Stimulated activated CD4-positive, alpha-beta T cell treated with anti-CD3 and anti-CD28 coated beads, Interleukin-1b, Interleukin-23, amount 100 ng/mL, for 1 hour (primary cell): ENCODE measurements at regions not wholly inside any gene's neighbourhood (a gene's known extent, or its start where the extent isn't known, plus 50 kb on each side); places are given as distances from the start of the nearest gene placed in this dataset.
"Not testable (repeated sequence)": the region's sequence is repeated elsewhere in the genome, so short reads cannot be mapped to it uniquely, and the experiment has no call there.

ENCODE experiments used
- DNase-seq, 2 donors: peaks; one replicate each; pipeline ENCODE4 v3.0.0-alpha.2; 2020; ENCODE audit warnings: low read depth in 2 of 2

DNA sequence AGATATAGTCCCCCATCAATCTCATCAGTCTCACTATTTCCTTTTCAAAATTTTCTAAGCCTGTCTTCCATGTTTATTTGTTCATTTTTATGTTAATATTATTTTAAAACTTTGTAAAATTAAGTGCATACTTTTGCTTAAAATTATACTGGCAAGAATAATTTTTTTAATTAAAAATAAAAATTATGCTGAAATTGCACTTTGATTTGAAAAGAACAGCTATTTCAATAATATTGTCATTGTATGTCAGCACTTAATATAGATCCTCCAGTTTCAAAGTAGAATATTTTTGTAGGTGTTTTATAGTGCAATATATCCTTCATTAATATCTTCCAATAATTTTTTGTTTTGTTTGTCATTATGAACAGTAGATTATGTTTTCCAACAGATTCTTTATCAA lies 99.0 kb upstream of the MAGI2 start:
- DNase-seq = no peak

DNA sequence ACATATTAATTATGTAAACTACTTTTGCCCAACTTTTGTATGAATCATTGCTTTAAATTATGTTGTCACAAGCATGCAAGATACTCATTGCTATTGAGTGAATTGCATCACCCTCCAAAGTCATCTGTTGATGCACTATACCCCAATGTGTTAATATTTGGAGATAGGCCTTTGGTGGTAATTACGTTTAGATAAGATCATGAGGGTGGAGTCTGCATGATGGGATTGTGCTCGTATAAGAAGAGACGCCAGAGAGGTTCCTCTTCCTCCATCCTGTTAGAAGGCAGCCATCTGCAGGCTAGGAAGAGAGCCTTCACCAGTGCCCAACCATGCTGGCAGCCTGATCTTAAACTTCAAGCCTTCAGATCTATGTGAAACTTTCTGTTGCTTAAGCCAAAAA lies 95.3 kb upstream of the MAGI2 start:
- no peak for DNase-seq

DNA sequence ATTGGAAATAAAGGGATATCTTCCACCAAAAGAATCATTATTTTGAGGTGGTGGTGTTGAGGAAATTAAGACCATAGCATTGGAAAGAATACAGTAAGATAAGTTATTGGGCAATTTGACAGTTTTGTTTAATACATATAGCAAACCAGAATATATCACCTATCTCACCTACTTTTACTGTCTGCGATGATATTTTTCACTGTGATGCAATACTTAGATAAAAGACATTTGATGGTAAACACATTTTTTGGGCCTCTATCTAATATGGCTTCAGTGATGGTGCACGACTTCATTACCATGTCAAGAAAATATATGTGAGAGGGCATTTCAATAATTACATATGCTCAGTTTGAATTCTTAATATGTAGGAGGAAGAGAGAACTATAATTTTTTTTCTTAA lies 93.7 kb upstream of the MAGI2 start:
- no peak for DNase-seq

DNA sequence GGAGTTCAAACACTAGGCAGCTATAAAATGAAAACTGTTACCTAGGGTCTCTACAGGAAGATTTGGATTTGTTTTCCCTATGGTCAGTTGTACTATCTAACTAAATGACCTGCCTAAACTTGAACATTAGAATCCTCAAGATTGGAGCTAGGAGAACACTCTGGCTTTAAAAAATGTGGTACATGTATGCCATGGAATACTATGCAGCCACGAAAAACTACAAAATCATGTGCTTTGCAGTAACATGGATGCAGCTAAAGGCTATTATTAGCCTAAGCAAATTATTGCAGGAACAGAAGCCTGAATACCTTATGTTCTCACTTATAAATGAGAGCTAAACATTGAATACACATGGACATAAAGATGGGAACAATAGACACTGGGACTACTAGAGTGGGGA lies 87.1 kb upstream of the MAGI2 start:
- DNase-seq = no peak

DNA sequence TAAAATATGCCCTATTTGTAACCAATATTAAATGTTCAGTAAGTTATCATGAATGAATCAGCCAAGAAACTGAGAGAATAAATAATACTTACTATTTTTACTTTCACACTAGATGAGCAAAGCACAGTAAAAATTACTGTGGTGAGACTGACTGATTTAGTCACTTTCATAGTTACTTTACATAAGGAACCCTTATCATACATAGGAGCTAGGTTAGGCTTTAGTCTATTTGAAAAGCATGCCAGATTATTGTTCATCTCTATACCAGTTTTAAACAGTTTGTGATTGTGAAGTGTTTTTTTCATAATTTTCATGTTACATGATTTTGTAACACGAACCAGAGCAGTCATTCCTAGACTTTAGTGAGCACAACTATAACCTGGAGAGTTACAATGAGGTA lies 80.7 kb upstream of the MAGI2 start:
- no peak for DNase-seq

DNA sequence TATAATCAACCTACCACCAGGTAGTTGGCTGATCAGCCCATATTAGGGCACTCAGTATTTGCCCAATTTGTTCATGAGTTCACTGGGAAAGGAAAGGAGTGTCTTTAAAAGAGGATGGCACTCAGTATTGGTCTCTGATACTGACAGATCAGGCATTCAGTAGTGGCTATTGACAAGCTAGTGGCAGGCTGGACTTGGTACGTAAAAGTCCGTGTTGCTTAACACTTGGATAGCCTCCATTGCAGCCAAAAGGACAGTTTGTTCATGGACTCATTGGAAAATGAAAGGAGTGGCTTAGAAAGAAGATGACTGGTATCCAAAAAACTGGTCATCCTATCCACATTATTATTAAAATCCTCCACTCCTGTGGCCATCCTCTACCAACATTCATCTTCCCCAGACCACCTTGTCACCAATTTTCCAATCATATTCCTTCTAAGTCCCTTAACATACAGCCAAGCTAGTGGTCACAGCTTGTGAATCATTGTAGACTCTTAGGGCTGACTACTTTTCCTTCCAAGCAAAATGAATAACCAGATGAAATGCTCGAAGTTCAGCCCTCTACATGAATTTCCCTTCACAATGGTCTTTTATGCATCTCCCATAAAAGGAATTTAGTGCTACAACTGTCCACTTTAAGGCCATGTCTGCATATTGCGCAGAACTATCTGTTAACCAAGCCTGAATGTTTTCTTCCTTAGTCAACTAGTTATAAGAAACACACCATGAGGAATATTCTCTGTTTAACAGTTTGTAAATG lies 78.6 kb upstream of the MAGI2 start:
- DNase-seq = no peak

DNA sequence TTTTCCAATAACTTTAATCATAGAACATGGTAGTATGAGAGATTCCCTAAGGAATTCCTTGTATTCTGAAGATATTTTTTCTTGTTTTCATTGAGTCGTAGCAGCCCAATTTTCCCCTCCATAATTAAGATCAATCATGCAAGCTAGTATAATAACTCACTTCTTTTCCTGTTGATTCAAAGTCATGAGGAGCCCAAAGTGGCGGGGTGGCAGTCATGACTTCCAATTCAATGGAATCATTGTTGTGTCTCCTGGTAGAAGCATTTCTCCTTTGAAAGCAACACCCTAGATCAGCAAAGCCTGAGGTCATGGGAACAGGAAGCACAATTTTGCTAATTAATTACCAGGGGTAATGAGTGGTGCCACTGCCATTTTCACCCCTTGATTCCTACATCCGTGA lies 77.6 kb upstream of the MAGI2 start:
- no peak for DNase-seq

DNA sequence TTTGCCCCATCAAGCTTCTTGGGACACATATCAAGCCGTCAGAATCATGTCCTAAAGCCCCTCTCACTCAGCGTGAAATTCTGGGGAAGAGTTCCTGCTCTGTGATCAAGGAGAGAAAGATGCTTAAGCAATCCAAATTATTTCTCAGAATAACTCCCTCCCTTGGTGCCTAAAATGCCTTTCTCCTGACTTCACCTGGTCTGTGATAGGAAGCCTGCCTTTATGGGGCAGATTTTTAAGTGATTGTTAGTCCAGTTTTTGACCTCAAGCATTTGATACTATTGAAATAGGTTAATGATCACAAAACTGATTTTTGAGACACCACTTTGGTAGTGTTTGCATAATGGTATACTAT lies 76.4 kb upstream of the MAGI2 start:
- no peak for DNase-seq

DNA sequence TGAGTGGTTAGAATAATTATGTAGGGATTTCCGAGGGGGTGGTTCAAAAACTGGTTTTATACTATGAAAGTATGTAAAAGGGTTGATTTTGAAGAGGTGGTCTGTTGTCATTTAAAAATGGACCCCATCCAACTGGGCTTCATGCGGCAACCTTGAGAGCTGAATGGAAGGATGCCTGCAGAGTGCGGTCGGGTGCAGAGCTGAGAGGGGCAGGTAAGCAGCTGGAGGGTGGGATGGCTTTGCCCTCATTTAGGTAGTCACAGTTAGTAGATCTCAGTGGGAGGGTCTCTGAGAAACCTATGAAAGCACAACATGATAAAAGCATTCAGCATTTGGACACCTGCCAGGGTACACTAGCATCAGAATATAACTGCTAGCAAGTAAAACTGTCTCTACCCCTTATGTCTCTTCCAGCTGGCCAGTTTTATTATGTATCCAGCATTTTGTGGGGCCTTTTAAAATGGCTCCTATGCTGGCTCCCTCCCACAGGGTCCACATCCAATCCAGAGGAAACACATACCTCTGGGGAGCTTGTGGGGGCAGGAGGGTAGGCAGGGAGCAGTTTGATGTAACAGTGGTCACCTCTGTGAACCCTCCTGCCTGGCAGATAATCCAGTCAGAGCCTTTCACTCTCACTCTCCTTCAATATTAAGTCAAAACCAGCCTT lies 75.9 kb upstream of the MAGI2 start:
- no peak for DNase-seq

DNA sequence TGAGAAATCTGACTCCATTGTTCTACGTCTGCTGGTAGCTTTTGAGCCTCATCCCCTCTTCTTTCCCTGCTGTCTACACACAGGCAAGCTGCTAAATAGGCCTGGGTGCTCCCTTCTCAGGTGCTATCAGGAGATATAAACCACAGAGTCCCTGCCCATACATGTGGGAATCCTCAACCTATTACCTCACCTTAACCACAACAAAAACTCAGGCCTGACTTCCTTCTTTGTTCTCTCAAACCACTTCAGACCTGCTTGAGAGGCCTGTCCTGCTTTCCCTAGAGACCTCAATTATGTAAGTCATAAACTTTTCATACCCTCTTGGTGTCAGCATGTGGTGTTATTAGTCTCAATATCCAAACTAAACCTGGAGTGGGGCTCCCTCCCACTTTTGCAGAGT lies 75.0 kb upstream of the MAGI2 start:
- no peak for DNase-seq

DNA sequence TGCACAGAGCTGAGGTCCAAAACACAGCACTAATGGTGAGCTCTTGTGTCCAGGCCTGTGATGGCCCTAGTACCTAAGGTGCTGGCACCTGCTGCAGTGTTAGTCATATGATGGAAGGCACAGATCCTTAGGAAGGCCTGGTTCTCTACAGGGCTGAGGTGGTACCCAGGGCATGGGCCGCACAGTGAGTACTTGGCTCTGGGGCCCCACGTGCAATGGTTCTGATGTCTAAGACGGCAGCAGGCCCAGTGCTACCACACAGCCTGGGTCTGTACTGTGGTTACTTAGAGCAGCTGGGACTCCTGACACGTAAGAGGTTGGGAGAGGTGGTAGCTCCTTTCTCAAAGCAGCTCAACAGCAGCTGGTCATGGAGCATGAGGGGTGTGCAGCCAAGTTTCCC lies 70.6 kb upstream of the MAGI2 start:
- no peak for DNase-seq

DNA sequence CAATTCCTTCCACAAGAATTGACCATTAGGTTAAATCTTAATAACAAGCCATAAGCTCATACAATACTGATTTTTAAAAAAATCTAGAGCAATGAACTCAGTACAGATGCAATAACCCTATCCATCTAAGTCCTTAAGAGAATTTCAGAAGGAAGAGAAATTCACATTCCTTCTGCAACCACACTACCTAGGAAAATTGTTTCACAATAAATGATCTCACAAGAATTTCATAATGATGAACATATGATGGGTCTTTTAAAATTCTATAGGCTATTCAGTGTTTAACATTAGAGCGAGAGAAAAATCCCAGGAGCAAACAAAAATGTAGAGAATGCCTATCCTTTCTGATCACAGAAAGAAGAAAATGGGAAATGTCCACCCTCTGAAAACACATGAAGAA lies 70.0 kb upstream of the MAGI2 start:
- DNase-seq = no peak

DNA sequence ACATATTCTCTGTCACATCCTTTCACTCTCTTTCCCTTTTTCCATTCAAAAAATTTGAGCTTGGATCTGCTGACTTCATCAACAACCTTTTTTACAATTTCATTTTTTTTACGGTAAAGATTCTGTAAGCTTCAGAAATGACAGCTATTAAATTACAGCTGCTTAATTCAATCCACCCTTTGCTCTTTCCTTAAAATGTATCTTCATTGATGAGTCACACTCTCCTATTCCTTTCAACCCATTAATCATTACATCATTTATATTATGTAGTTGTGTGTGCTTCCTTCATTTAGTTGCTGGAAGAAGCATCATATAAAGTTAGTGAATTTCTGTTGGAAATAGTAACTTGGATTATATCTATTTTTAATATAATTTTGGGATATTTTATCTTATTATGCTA lies 67.1 kb upstream of the MAGI2 start:
- DNase-seq = no peak

DNA sequence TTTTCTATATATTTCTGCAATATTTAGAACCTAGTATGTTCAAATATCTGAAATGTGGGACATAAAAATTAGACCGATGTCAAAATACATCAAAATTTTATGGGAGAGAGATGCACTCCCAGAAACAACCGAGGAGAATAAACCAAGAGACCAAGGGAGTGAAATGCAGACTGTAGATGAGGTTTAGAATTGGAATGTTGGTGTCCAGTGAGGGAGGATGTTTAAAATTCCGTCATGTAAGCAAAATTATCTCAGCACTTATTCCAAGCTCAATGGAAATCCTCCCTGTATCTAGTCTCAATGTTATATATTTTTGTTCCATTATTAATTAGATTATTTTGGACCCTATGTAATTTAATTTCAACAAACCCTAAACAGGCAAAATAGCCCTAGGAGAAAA lies 61.9 kb upstream of the MAGI2 start:
- no peak for DNase-seq

DNA sequence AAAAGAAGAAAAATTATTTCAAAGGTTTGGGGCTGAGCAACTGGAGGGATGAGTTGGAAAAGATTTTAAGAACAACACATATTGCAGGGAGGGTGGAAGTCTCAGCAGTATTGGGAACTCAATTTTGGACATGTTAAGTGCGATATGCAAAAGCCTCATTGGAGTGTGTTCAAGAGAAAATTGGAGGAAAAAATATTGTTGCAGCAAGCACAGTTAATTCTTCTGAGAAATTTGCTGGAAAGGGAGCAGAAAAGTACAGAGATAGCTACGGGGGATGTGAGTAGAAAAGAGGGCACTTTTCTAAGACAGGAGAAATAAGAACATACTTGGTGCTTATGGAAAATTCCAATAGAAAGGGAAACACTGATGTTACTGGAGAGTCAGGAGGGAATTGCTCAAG lies 59.8 kb upstream of the MAGI2 start:
- no peak for DNase-seq

DNA sequence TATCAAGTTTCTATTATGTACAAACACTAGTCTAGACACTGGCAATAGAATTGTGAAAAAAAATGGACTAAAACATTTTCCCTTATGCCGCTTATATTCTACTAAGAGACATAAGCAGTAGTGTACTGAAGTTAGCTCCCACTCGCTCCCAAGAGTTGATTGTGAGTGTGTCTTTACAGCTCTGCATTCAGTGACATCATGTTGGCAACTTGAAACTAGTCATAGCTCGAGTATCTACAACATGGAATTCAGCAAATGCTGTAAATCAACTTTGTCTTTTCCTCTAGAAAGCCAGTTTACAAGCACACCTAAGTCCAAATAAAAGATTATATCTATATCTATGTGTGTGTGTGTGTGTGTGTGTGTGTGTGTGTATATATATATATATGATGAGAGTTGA lies 58.8 kb upstream of the MAGI2 start:
- DNase-seq = no peak

DNA sequence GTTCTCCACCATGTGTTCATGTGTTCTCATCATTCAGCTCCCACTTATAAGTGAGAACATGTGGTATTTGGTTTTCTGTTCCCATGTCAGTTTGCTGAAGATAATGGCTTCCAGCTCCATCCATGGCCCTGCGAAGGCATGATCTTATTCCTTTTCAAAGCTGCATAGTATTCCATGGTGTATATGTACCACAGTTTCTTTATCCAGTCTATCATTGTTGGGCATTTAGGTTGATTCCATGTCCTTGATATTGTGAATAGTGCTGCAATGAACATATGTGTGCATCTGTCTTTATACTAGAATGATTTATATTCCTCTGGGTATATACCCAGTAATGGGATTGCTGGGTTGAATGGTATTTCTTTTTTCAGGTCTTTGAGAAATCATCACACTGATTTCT lies 57.6 kb upstream of the MAGI2 start:
- not testable (repeated sequence) for DNase-seq

DNA sequence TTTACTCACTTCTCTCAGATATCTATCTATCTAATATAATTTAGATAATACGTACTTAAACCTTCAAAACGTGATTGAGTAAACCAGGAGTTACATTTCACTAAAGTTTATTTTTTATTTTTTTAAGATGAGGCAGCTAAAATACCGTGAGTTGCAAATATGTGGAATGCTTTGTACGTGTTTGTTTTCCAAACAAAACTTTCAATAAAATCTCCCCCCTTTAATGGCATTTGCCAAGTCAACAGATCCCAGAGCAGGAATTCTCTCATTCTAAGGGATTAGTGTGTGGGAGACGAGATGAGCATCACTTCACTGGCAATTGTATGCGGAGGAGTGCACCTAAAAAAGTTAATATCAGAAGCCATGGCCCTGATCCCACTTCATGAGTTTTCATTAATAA lies 53.7 kb upstream of the MAGI2 start:
- no peak for DNase-seq

DNA sequence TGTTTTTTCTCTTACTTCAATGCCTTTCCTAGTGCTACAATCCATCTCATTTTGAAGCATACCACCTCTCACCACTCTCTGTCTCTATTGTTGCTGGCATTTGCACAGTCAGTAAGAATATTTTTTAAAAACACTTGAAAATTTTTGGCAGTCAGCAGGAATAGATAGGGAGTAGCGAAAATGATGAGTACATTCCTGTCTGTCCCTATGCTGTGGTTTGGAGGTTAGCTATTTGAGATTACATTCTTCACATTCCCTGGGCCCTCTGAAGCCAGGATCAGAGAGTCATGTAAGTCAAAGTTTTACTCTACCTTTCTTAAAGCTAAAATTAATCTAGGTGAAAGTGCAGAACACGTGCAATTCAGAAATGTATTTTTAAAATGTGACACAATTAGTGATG lies 53.0 kb upstream of the MAGI2 start:
- no peak for DNase-seq

DNA sequence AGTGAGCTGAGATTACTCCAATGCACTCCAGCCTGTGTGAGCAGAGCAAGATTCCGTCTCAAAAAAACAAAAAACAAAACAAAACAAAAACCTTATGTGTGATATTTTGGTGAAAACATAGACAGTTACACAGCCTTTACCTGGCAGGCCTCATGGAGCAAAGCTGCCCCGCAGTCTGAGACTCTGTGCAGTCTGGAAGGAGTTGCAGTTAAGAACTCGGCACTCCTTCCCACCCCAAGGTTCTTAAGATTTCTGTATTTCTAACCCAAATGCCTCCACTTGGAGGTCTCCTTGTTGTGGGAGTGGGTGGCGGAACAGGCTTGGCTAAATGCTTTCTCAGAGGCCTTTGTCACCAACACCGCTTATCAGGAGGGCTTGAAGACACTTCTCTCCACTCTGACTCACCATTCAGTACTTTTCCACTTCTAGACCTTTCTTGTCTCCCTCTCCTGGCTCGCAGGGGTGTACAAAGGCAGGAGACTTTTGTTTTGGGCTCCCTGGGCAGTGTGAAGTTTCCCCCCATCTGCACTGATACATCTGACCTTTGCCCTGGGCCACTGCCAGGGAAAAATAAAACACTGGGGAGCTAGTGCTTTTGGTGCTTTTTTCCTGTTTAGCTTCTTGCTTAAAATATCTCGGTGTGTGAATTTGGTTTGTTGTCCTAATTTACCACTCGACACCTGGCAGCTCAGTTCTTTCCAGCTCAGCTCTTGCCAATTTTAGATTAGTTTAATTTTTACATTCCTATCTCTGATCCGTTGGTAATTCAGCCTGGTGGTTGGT lies 51.3 kb upstream of the MAGI2 start:
- no peak for DNase-seq
